ENCODE measurements at regions not wholly inside any gene's neighbourhood (a gene's known extent, or its start where the extent isn't known, plus 50 kb on each side); places are given as distances from the start of the nearest gene placed in this dataset.

- intact Hi-C loops (cut with DNase I): no loop called here
- H3K4me3 ChIP-seq: no peak overlapping the region
- no peaks in the 10 kb centered on the region for H3K36me3 ChIP-seq
- 53 to 75% methylated on average over 2 of the region's 2 CpGs for WGBS, 2 donors
- H3K27ac ChIP-seq: no peak overlapping the region
- no peaks in the 10 kb centered on the region for H3K27me3 ChIP-seq
- DNase-seq: no peak
- TF ChIP-seq POLR2A (IDR thresholded peaks at IDR 0.05) (no peak), CTCF (IDR thresholded peaks at IDR 0.05) (no peak)
- no peaks in the 10 kb centered on the region for H3K4me1 ChIP-seq
- no peaks in the 10 kb centered on the region for H3K9me3 ChIP-seq
Observed at GRCh38 chr10:71152043-71152442, 60.3 kb upstream of the UNC5B start.

GRCh38 chr10:71156436-71156835, 55.9 kb upstream of the UNC5B start:
- intact Hi-C loops (cut with DNase I): no loop called here
- DNase-seq: no peak
- H3K27me3 ChIP-seq: no peaks in the 10 kb centered on the region

GRCh38 chr10:71157435-71157834, 54.9 kb upstream of the UNC5B start:
- Histone ChIP-seq H3K9me3 (no peaks in the 10 kb centered on the region), H3K27ac (no peak overlapping the region), H3K27me3 (no peaks in the 10 kb centered on the region), H3K4me1 (no peaks in the 10 kb centered on the region), H3K4me3 (no peak overlapping the region), H3K36me3 (no peaks in the 10 kb centered on the region)
- intact Hi-C loops (cut with DNase I): no loop called here
- DNase-seq: no peak
- 76 to 85% methylated on average over 1 of the region's 1 CpG for WGBS, 2 donors
- TF ChIP-seq CTCF (IDR thresholded peaks at IDR 0.05): no peak
- TF ChIP-seq POLR2A (IDR thresholded peaks at IDR 0.05): no peak

More at GRCh38 chr10:71156436-71156835, 55.9 kb upstream of the UNC5B start:
- Histone ChIP-seq H3K4me3 (no peak overlapping the region), H3K9me3 (no peaks in the 10 kb centered on the region), H3K27ac (no peak overlapping the region), H3K4me1 (no peaks in the 10 kb centered on the region), H3K36me3 (no peaks in the 10 kb centered on the region)
- TF ChIP-seq CTCF (IDR thresholded peaks at IDR 0.05): no peak
- no peak for TF ChIP-seq POLR2A (IDR thresholded peaks at IDR 0.05)
- WGBS, 2 donors: 41 to 49% methylated on average over 2 of the region's 2 CpGs

GRCh38 chr10:71158251-71158650, 54.1 kb upstream of the UNC5B start:
- Histone ChIP-seq H3K9me3 (no peaks in the 10 kb centered on the region), H3K4me3 (no peak overlapping the region), H3K4me1 (no peaks in the 10 kb centered on the region), H3K36me3 (no peaks in the 10 kb centered on the region), H3K27me3 (no peaks in the 10 kb centered on the region), H3K27ac (no peak overlapping the region)
- TF ChIP-seq CTCF (IDR thresholded peaks at IDR 0.05): no peak
- TF ChIP-seq POLR2A (IDR thresholded peaks at IDR 0.05): no peak
- intact Hi-C loops (cut with DNase I): no loop called here
- DNase-seq: no peak

- intact Hi-C loops (cut with DNase I): no loop called here
- no peaks in the 10 kb centered on the region for H3K9me3 ChIP-seq
- WGBS, 2 donors: 72 to 82% methylated on average over 2 of the region's 2 CpGs
- no peak for TF ChIP-seq POLR2A (IDR thresholded peaks at IDR 0.05)
- TF ChIP-seq CTCF (IDR thresholded peaks at IDR 0.05): no peak
- H3K4me1 ChIP-seq: no peaks in the 10 kb centered on the region
- H3K36me3 ChIP-seq: no peaks in the 10 kb centered on the region
- no peaks in the 10 kb centered on the region for H3K27me3 ChIP-seq
- H3K4me3 ChIP-seq: no peak overlapping the region
- no peak for DNase-seq
- no peak overlapping the region for H3K27ac ChIP-seq
Observed at GRCh38 chr10:71158902-71159301, 53.5 kb upstream of the UNC5B start.
